Occipital lobe (tissue), 1 donor: ENCODE measurements at regions not wholly inside any gene's neighbourhood (a gene's known extent, or its start where the extent isn't known, plus 50 kb on each side); places are given as distances from the start of the nearest gene placed in this dataset.
"Not testable (repeated sequence)": the region's sequence is repeated elsewhere in the genome, so short reads cannot be mapped to it uniquely, and the experiment has no call there.

Experiments used
- DNase-seq: peaks from one replicate; lab custom pipeline; 2025; lab: John Stamatoyannopoulos, UW

DNA sequence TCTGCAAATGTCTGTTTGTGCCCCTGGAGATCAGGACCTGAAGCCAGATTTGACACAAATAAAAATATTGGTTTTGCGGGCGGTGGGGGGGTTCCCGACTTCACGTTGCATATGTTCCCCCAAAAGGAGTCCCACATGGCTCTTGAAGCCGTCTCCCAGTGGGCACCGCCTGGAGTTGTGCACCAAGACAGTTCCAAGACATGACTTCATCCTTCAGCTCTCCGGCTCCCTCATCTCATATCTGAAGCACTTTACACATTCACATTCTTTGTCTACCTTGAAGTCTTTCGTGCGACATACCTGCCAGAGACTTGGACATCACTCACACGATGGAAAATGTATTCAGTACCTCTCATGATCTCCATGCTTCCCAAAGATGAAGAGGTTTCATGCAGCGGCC lies 362.8 kb upstream of the FOXK1 start:
- no peak for DNase-seq

- no peak for DNase-seq
These were observed 356.4 kb upstream of the FOXK1 start for GRCh38 chr7:4325732-4326131.

GRCh38 chr7:4331711-4332110 lies 350.4 kb upstream of the FOXK1 start:
- DNase-seq, result no peak

GRCh38 chr7:4338556-4338955 lies 343.5 kb upstream of the FOXK1 start:
- no peak for DNase-seq

GRCh38 chr7:4343272-4344247 lies 338.5 kb upstream of the FOXK1 start:
- DNase-seq, result no peak

- no peak for DNase-seq
These were observed 337.1 kb upstream of the FOXK1 start for GRCh38 chr7:4345004-4345403.

DNA sequence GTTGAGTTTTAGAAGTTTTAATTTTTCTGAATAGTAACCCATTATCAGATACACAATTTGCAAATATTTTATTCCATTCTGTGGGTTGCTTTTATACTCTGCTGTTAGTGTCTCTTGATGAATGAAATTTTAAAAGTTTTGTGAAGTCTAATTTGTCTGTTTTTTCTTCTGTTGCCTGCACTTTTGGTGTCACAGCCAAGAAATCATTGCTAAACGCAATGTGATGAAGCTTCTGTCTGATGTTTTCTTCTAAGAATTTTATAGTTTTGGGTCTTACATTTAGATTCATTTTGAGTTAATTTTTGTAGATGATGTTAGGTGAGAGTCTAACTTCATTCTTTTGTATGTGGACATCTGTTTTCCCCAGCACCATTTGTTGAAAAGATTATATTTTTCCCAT lies 330.0 kb upstream of the FOXK1 start:
- DNase-seq, result no peak

- no peak for DNase-seq
These were observed 320.3 kb upstream of the FOXK1 start for GRCh38 chr7:4361774-4362173.

- no peak for DNase-seq
These were observed 298.5 kb upstream of the FOXK1 start for GRCh38 chr7:4383584-4383983.

DNA sequence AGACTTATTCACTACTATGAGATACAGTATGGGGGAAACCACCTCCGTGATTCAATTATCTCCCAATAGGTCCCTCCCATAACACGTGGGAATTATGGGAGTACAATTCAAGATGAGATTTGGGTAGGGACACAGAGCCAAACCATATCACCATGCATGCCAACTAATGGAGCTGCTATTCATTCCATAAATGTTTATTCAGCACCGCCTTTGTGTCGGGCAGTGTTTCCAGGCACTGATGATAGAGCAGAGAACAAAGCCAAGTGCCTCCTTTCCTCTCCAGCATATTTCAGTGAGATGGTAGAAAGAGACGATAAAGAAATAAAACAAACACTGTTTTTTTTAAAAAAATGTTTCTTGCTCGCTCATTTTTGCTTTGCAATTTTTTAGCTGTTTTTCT lies 295.9 kb upstream of the FOXK1 start:
- no peak for DNase-seq

GRCh38 chr7:4391103-4391502 lies 291.0 kb upstream of the FOXK1 start:
- DNase-seq, result not testable (repeated sequence)

DNA sequence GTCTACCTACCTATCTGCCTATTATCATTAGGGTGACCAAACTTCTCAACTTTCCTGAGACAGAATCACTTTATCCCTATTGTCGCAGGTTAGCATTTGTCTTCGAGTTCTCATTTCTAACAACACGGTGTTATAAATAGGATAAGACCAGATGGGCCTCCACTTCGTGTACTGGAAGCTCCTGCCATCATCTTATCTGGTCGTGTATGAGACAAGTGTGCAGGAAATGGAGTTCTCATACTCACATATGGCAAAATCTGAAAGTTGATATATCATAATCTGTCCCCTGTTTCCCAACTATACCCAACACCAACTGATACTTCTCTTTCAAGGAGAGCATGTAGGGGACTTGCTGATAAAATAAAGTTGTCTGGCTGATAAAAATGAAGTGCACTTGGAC lies 287.4 kb upstream of the FOXK1 start:
- DNase-seq, result no peak

DNA sequence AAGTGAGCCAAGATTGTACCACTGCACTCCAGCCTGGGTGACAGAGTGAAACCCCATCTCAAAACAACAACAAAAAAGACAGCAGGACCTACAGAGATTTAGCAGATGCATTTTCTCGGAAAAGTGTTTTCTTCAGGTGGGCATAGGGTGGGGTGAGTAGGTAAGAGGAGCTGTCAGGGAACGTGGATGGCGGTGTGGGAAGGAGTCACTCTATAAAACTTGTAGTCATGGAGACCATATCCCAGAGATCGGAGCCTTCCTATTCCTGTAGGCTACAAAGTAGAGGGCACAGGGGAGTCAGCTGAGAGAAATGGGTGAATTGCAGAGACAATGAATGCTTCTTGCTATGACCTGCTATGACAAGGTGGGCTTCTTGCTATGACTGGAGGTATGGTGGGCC lies 283.0 kb upstream of the FOXK1 start:
- DNase-seq, result no peak

GRCh38 chr7:4399596-4399995 lies 282.5 kb upstream of the FOXK1 start:
- no peak for DNase-seq

- no peak for DNase-seq
These were observed 275.6 kb upstream of the FOXK1 start for GRCh38 chr7:4406288-4407058.

GRCh38 chr7:4409946-4410345 lies 272.1 kb upstream of the FOXK1 start:
- DNase-seq, result no peak

DNA sequence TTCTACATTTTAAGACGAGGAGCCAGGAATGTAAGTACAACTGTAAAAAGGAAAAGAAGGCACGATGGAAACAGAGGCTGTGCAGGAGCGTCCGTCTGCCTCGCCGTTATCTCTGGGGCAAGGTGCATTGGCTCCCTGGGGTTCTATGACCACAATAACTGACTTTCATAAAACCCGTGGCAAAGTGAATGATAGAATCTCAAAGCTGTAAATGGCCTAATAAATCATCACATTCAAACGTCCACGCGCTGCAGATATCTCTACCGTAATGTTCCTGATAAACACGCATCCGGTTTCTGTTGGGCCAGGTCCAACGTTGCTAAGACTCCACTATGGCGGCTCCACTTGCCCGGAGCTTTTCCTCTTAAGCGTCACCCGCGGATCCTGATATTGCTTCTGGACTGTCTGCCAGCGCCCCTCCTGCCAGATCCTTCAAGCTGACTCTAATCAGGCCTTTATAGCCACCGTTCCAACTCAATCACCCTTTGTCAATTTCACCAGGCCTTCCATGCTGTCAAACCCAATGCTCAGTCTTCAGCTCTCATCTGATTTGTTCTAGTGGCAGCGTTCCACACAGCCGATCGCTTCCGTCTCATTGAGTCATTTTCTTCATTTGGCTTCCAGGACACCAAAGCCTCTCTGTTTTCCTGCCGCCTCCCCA lies 265.6 kb upstream of the FOXK1 start:
- no peak for DNase-seq

- no peak for DNase-seq
These were observed 253.6 kb upstream of the FOXK1 start for GRCh38 chr7:4428526-4428925.

DNA sequence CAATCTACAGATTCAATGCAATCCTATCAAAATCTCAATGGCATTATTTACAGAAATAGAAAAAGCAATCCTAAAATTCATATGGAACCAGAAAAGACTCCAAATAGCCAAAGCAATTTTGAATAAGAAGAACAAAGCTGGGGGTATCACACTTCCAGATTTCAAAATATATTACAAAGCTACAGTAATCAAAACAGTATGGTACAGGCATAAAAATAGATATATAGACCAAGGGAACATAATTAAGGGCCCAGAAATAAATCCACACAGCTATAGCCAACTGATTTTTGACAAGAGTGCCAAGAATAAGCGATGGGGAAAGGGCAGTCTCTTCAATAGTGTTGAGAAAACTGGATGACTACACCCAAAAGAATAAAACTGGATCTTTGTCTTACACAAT lies 251.9 kb upstream of the FOXK1 start:
- no peak for DNase-seq

GRCh38 chr7:4434306-4434705 lies 247.8 kb upstream of the FOXK1 start:
- no peak for DNase-seq

- no peak for DNase-seq
These were observed 245.7 kb upstream of the FOXK1 start for GRCh38 chr7:4436361-4436895.

- DNase-seq, result no peak
These were observed 245.2 kb upstream of the FOXK1 start for GRCh38 chr7:4436936-4437335.
